ENCODE measurements at regions not wholly inside any gene's neighbourhood (a gene's known extent, or its start where the extent isn't known, plus 50 kb on each side); places are given as distances from the start of the nearest gene placed in this dataset.

DNA sequence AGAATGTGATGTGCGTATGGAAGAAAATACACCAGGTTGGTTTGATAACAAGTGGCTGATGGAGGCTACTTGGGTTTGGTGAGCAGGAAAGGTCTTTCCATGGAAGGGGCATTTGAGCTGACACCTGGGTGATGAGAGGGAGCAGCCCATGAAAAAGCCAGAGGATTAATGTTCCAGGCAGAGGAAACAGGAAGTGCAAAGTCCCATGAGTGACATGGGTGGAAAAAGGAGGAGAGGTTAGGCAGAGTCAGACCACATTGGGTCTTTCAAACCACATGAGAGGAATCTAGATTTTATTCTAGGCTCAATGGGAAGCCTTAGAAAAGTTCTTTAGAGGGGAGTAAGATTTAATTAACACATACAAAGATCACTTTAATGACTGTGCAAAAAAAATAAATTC, 195.7 kb downstream of the LRATD1 start:
- TF ChIP-seq RAD21 (IDR thresholded peaks at IDR 0.05) (no peak), GABPA (IDR thresholded peaks at IDR 0.05 in 1 of 2, conservative IDR thresholded peaks at IDR 0.05 in 1 of 2) (no peak), JUND (IDR thresholded peaks at IDR 0.05) (no peak), SP1 (IDR thresholded peaks at IDR 0.05) (no peak)
- TF ChIP-seq, protein P1, sequence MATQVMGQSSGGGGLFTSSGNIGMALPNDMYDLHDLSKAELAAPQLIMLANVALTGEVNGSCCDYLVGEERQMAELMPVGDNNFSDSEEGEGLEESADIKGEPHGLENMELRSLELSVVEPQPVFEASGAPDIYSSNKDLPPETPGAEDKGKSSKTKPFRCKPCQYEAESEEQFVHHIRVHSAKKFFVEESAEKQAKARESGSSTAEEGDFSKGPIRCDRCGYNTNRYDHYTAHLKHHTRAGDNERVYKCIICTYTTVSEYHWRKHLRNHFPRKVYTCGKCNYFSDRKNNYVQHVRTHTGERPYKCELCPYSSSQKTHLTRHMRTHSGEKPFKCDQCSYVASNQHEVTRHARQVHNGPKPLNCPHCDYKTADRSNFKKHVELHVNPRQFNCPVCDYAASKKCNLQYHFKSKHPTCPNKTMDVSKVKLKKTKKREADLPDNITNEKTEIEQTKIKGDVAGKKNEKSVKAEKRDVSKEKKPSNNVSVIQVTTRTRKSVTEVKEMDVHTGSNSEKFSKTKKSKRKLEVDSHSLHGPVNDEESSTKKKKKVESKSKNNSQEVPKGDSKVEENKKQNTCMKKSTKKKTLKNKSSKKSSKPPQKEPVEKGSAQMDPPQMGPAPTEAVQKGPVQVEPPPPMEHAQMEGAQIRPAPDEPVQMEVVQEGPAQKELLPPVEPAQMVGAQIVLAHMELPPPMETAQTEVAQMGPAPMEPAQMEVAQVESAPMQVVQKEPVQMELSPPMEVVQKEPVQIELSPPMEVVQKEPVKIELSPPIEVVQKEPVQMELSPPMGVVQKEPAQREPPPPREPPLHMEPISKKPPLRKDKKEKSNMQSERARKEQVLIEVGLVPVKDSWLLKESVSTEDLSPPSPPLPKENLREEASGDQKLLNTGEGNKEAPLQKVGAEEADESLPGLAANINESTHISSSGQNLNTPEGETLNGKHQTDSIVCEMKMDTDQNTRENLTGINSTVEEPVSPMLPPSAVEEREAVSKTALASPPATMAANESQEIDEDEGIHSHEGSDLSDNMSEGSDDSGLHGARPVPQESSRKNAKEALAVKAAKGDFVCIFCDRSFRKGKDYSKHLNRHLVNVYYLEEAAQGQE (IDR thresholded peaks at IDR 0.05), result no peak
- TF ChIP-seq, protein P2, sequence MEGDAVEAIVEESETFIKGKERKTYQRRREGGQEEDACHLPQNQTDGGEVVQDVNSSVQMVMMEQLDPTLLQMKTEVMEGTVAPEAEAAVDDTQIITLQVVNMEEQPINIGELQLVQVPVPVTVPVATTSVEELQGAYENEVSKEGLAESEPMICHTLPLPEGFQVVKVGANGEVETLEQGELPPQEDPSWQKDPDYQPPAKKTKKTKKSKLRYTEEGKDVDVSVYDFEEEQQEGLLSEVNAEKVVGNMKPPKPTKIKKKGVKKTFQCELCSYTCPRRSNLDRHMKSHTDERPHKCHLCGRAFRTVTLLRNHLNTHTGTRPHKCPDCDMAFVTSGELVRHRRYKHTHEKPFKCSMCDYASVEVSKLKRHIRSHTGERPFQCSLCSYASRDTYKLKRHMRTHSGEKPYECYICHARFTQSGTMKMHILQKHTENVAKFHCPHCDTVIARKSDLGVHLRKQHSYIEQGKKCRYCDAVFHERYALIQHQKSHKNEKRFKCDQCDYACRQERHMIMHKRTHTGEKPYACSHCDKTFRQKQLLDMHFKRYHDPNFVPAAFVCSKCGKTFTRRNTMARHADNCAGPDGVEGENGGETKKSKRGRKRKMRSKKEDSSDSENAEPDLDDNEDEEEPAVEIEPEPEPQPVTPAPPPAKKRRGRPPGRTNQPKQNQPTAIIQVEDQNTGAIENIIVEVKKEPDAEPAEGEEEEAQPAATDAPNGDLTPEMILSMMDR (IDR thresholded peaks at IDR 0.05; ENCODE audit: low read depth, low read length, missing input control), result no peak
- TF ChIP-seq, protein P3, sequence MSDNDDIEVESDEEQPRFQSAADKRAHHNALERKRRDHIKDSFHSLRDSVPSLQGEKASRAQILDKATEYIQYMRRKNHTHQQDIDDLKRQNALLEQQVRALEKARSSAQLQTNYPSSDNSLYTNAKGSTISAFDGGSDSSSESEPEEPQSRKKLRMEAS (IDR thresholded peaks at IDR 0.05), result no peak

All from liver (tissue), 3 donors.